HG03442 (cell line): ENCODE measurements at regions not wholly inside any gene's neighbourhood (a gene's known extent, or its start where the extent isn't known, plus 50 kb on each side); places are given as distances from the start of the nearest gene placed in this dataset.
"Not testable (repeated sequence)": the region's sequence is repeated elsewhere in the genome, so short reads cannot be mapped to it uniquely, and the experiment has no call there.

Experiments
- ATAC-seq: cut with Tn5 transposase; IDR thresholded peaks from one replicate; pipeline ENCODE4 v1.9.1; 2021; ENCODE audit warnings: mild to moderate bottlenecking, moderate library complexity; ENCODE audit not compliant: unreplicated experiment

GRCh38 chr6:125423047-125423446 lies 121.3 kb upstream of the HDDC2 start:
- no peak for ATAC-seq

- ATAC-seq, result no peak
Observed at GRCh38 chr6:125431971-125432370, 130.2 kb upstream of the HDDC2 start.

GRCh38 chr6:125432963-125433362 lies 131.2 kb upstream of the HDDC2 start:
- peak; percentile 60 for ATAC-seq

- ATAC-seq, result no peak
Observed at GRCh38 chr6:125434760-125435159, 133.0 kb upstream of the HDDC2 start.

- ATAC-seq, result no peak
Observed at GRCh38 chr6:125439512-125439911, 137.7 kb upstream of the HDDC2 start.

GRCh38 chr6:125444006-125444923 lies 142.5 kb upstream of the HDDC2 start:
- ATAC-seq, result no peak

GRCh38 chr6:125445054-125445453 lies 143.3 kb upstream of the HDDC2 start:
- ATAC-seq, result no peak

- no peak for ATAC-seq
Observed at GRCh38 chr6:125446011-125446410, 144.2 kb upstream of the HDDC2 start.

GRCh38 chr6:125451750-125452149 lies 150.0 kb upstream of the HDDC2 start:
- ATAC-seq, result no peak

- ATAC-seq, result no peak
Observed at GRCh38 chr6:125453516-125453915, 151.7 kb upstream of the HDDC2 start.

GRCh38 chr6:125454351-125454750 lies 152.6 kb upstream of the HDDC2 start:
- no peak for ATAC-seq

GRCh38 chr6:125458493-125458892 lies 156.7 kb upstream of the HDDC2 start:
- ATAC-seq, result not testable (repeated sequence)

- not testable (repeated sequence) for ATAC-seq
Observed at GRCh38 chr6:125465332-125465731, 163.6 kb upstream of the HDDC2 start.

GRCh38 chr6:125469915-125470314 lies 168.1 kb upstream of the HDDC2 start:
- ATAC-seq, result no peak

GRCh38 chr6:125471667-125472066 lies 169.9 kb upstream of the HDDC2 start:
- no peak for ATAC-seq

- no peak for ATAC-seq
Observed at GRCh38 chr6:125474061-125474460, 172.3 kb upstream of the HDDC2 start.

GRCh38 chr6:125477156-125477555 lies 175.4 kb upstream of the HDDC2 start:
- ATAC-seq, result no peak

- no peak for ATAC-seq
Observed at GRCh38 chr6:125477844-125478243, 176.1 kb upstream of the HDDC2 start.

- ATAC-seq, result no peak
Observed at GRCh38 chr6:125480146-125480545, 178.4 kb upstream of the HDDC2 start.

GRCh38 chr6:125480571-125480970 lies 178.8 kb upstream of the HDDC2 start:
- no peak for ATAC-seq

- no peak for ATAC-seq
Observed at GRCh38 chr6:125481056-125481455, 179.3 kb upstream of the HDDC2 start.

- ATAC-seq, result no peak
Observed at GRCh38 chr6:125485757-125486156, 184.0 kb upstream of the HDDC2 start.

- no peak for ATAC-seq
Observed at GRCh38 chr6:125486881-125487280, 185.1 kb upstream of the HDDC2 start.
